ENCODE measurements at regions not wholly inside any gene's neighbourhood (a gene's known extent, or its start where the extent isn't known, plus 50 kb on each side); places are given as distances from the start of the nearest gene placed in this dataset.

- Histone ChIP-seq H3K9me3 (ENCODE audit: control insufficient read depth, insufficient read depth, low read depth, low read length) (peaks cover 2% of the 10 kb centered on the region; the same call in 1 of the 2 replicates), H3K4me1 (ENCODE audit: control insufficient read depth, insufficient read depth, low read length) (no peaks in the 10 kb centered on the region), H3K27ac (ENCODE audit: low read depth, low read length) (no peak overlapping the region), H3K9ac (ENCODE audit: low read length) (no peak overlapping the region), H3K4me3 (ENCODE audit: low read depth, low read length) (no peak overlapping the region), H3K36me3 (ENCODE audit: control insufficient read depth, insufficient read depth, low read length) (no peaks in the 10 kb centered on the region), H3K27me3 (ENCODE audit: control insufficient read depth, insufficient read depth, low read length) (no peaks in the 10 kb centered on the region)
Observed at GRCh38 chr6:148090326-148090725, 252.3 kb upstream of the SASH1 start.

DNA sequence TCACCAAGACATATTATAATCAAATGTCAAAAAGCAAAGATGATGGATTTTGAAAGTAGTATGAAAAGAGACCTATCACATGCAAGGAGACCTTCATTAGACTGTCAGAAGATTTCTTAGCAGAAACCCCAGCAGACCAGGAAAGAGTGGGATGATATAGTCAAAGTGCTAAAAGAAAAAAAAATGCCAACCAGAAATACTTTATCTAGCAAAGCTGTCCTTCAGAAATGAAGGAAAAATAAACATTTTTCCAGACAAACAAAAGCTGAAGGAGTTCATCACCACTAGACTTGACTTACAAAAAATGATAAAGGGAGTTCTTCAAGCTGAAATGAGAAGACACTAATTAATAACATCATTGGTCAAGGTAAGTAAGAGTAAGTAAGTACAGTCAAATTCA, 251.2 kb upstream of the SASH1 start:
- Histone ChIP-seq H3K9me3 (ENCODE audit: control insufficient read depth, insufficient read depth, low read depth, low read length) (peaks cover 2% of the 10 kb centered on the region; the same call in 1 of the 2 replicates), H3K27me3 (ENCODE audit: control insufficient read depth, insufficient read depth, low read length) (no peaks in the 10 kb centered on the region), H3K4me3 (ENCODE audit: low read depth, low read length) (no peak overlapping the region), H3K27ac (ENCODE audit: low read depth, low read length) (no peak overlapping the region), H3K9ac (ENCODE audit: low read length) (no peak overlapping the region), H3K36me3 (ENCODE audit: control insufficient read depth, insufficient read depth, low read length) (no peaks in the 10 kb centered on the region), H3K4me1 (ENCODE audit: control insufficient read depth, insufficient read depth, low read length) (no peaks in the 10 kb centered on the region)

- H3K9ac ChIP-seq (ENCODE audit: low read length): no peak overlapping the region
- no peaks in the 10 kb centered on the region for H3K9me3 ChIP-seq (ENCODE audit: control insufficient read depth, insufficient read depth, low read depth, low read length)
- no peak overlapping the region for H3K27ac ChIP-seq (ENCODE audit: low read depth, low read length)
- no peaks in the 10 kb centered on the region for H3K4me1 ChIP-seq (ENCODE audit: control insufficient read depth, insufficient read depth, low read length)
- no peaks in the 10 kb centered on the region for H3K36me3 ChIP-seq (ENCODE audit: control insufficient read depth, insufficient read depth, low read length)
- no peaks in the 10 kb centered on the region for H3K27me3 ChIP-seq (ENCODE audit: control insufficient read depth, insufficient read depth, low read length)
- H3K4me3 ChIP-seq (ENCODE audit: low read depth, low read length): no peak overlapping the region
Observed at GRCh38 chr6:148103436-148103835, 239.2 kb upstream of the SASH1 start.

DNA sequence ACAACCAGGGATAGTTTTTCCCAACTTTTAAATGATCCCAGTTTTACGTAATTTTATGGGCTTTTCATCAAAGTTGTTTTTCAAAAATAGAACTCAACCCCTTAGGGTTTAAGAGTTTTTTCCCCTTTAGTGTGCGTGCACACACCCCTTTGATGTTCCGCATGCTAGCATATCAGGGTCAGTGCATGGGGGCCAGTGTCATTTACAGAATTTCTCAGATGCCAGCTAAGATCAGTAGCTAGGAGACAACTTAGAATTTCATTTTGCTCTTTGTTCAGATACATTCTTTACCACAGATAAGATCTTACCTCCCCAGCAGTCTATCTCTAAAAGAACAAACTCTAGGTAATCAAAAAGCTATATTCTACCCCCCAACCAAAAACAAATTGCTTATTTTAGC, 238.5 kb upstream of the SASH1 start:
- Histone ChIP-seq H3K9ac (ENCODE audit: low read length) (no peak overlapping the region), H3K36me3 (ENCODE audit: control insufficient read depth, insufficient read depth, low read length) (no peaks in the 10 kb centered on the region), H3K27me3 (ENCODE audit: control insufficient read depth, insufficient read depth, low read length) (no peaks in the 10 kb centered on the region), H3K4me3 (ENCODE audit: low read depth, low read length) (no peak overlapping the region), H3K27ac (ENCODE audit: low read depth, low read length) (no peak overlapping the region), H3K9me3 (ENCODE audit: control insufficient read depth, insufficient read depth, low read depth, low read length) (no peaks in the 10 kb centered on the region), H3K4me1 (ENCODE audit: control insufficient read depth, insufficient read depth, low read length) (no peaks in the 10 kb centered on the region)

GRCh38 chr6:148105695-148106094, 236.9 kb upstream of the SASH1 start:
- Histone ChIP-seq H3K4me1 (ENCODE audit: control insufficient read depth, insufficient read depth, low read length) (no peaks in the 10 kb centered on the region), H3K27me3 (ENCODE audit: control insufficient read depth, insufficient read depth, low read length) (no peaks in the 10 kb centered on the region), H3K9me3 (ENCODE audit: control insufficient read depth, insufficient read depth, low read depth, low read length) (no peaks in the 10 kb centered on the region)

GRCh38 chr6:148107911-148108310, 234.7 kb upstream of the SASH1 start:
- H3K4me1 ChIP-seq (ENCODE audit: control insufficient read depth, insufficient read depth, low read length): no peaks in the 10 kb centered on the region
- H3K9me3 ChIP-seq (ENCODE audit: control insufficient read depth, insufficient read depth, low read depth, low read length): no peaks in the 10 kb centered on the region
- H3K9ac ChIP-seq (ENCODE audit: low read length): no peak overlapping the region
- H3K36me3 ChIP-seq (ENCODE audit: control insufficient read depth, insufficient read depth, low read length): no peaks in the 10 kb centered on the region
- H3K27me3 ChIP-seq (ENCODE audit: control insufficient read depth, insufficient read depth, low read length): no peaks in the 10 kb centered on the region
- H3K4me3 ChIP-seq (ENCODE audit: low read depth, low read length): no peak overlapping the region
- H3K27ac ChIP-seq (ENCODE audit: low read depth, low read length): no peak overlapping the region

More at GRCh38 chr6:148105695-148106094, 236.9 kb upstream of the SASH1 start:
- Histone ChIP-seq H3K36me3 (ENCODE audit: control insufficient read depth, insufficient read depth, low read length) (no peaks in the 10 kb centered on the region), H3K9ac (ENCODE audit: low read length) (no peak overlapping the region), H3K4me3 (ENCODE audit: low read depth, low read length) (no peak overlapping the region), H3K27ac (ENCODE audit: low read depth, low read length) (no peak overlapping the region)

DNA sequence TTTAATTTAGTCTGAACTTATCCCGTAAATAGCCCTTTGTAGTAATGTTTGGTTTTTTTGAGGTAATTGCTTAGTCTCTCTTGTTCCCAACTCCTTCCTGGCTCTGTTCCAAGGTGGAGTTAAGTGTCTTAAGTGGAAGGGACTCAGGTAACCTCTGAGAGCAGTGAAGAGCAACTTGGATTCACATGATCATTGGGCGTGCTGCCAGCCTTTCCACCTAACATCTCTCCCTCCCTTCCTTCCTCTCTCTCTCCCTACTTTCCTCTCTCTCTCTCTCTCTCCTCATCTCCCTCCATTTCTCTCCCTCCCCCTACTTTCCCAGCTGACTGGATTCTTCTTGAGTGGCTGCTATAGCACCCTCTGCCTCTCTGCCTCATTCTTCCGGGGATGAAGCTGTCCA, 232.9 kb upstream of the SASH1 start:
- H3K27ac ChIP-seq (ENCODE audit: low read depth, low read length): no peak overlapping the region
- no peaks in the 10 kb centered on the region for H3K9me3 ChIP-seq (ENCODE audit: control insufficient read depth, insufficient read depth, low read depth, low read length)

DNA sequence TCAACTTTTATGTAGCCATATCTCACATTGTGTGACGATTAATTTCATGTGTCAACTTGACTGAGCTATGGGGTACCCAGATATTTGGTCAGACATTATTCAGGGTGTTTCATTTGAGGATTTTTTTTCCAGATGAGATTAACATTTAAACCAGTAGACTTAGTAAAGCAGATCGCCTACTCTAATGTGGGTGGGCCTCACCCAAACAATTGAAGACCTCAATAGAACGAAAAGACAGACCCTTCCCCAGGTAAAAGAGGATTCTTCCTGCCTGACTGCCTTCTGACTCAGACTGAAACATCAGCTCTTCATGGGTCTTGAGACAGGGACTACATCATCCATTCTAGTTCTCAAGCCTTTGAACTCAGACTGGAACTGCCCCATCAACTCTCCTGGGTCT, 231.7 kb upstream of the SASH1 start:
- Histone ChIP-seq H3K9ac (ENCODE audit: low read length) (no peak overlapping the region), H3K27me3 (ENCODE audit: control insufficient read depth, insufficient read depth, low read length) (no peaks in the 10 kb centered on the region), H3K4me1 (ENCODE audit: control insufficient read depth, insufficient read depth, low read length) (peaks cover 2% of the 10 kb centered on the region; the same call in 1 of the 2 replicates), H3K4me3 (ENCODE audit: low read depth, low read length) (no peak overlapping the region), H3K36me3 (ENCODE audit: control insufficient read depth, insufficient read depth, low read length) (no peaks in the 10 kb centered on the region), H3K9me3 (ENCODE audit: control insufficient read depth, insufficient read depth, low read depth, low read length) (no peaks in the 10 kb centered on the region), H3K27ac (ENCODE audit: low read depth, low read length) (no peak overlapping the region)

More for the DNA sequence above, 232.9 kb upstream of the SASH1 start:
- Histone ChIP-seq H3K9ac (ENCODE audit: low read length) (no peak overlapping the region), H3K36me3 (ENCODE audit: control insufficient read depth, insufficient read depth, low read length) (no peaks in the 10 kb centered on the region), H3K27me3 (ENCODE audit: control insufficient read depth, insufficient read depth, low read length) (no peaks in the 10 kb centered on the region), H3K4me3 (ENCODE audit: low read depth, low read length) (no peak overlapping the region), H3K4me1 (ENCODE audit: control insufficient read depth, insufficient read depth, low read length) (no peaks in the 10 kb centered on the region)

- Histone ChIP-seq H3K9ac (ENCODE audit: low read length) (no peak overlapping the region), H3K9me3 (ENCODE audit: control insufficient read depth, insufficient read depth, low read depth, low read length) (no peaks in the 10 kb centered on the region), H3K4me3 (ENCODE audit: low read depth, low read length) (no peak overlapping the region), H3K27me3 (ENCODE audit: control insufficient read depth, insufficient read depth, low read length) (no peaks in the 10 kb centered on the region), H3K4me1 (ENCODE audit: control insufficient read depth, insufficient read depth, low read length) (peaks cover 5% of the 10 kb centered on the region), H3K36me3 (ENCODE audit: control insufficient read depth, insufficient read depth, low read length) (no peaks in the 10 kb centered on the region), H3K27ac (ENCODE audit: low read depth, low read length) (no peak overlapping the region)
Observed at GRCh38 chr6:148112851-148113319, 229.8 kb upstream of the SASH1 start.

GRCh38 chr6:148116001-148116400, 226.6 kb upstream of the SASH1 start:
- no peak overlapping the region for H3K4me3 ChIP-seq (ENCODE audit: low read depth, low read length)
- H3K9me3 ChIP-seq (ENCODE audit: control insufficient read depth, insufficient read depth, low read depth, low read length): no peaks in the 10 kb centered on the region
- no peak overlapping the region for H3K9ac ChIP-seq (ENCODE audit: low read length)
- peaks cover 5% of the 10 kb centered on the region for H3K4me1 ChIP-seq (ENCODE audit: control insufficient read depth, insufficient read depth, low read length)
- no peaks in the 10 kb centered on the region for H3K27me3 ChIP-seq (ENCODE audit: control insufficient read depth, insufficient read depth, low read length)
- no peak overlapping the region for H3K27ac ChIP-seq (ENCODE audit: low read depth, low read length)
- H3K36me3 ChIP-seq (ENCODE audit: control insufficient read depth, insufficient read depth, low read length): no peaks in the 10 kb centered on the region

DNA sequence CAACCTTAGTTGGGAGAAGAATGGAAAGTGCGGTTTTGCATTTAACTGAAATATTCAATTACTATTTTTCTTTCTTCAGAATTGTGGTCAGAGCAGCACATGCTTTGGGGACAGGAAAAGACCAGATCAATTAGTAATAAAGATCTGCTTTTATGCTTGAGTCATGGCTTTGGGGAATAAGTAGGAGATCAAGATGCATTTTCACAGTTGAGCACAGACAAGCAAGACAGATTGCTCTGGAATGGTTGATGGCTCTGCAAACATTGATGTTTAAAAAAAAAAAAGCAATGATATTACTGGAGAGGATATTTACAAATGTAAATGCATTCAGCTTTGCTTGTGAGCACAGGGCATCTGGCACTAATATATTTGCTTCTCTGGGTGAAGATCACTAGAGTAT, 224.4 kb upstream of the SASH1 start:
- Histone ChIP-seq H3K27me3 (ENCODE audit: control insufficient read depth, insufficient read depth, low read length) (no peaks in the 10 kb centered on the region), H3K27ac (ENCODE audit: low read depth, low read length) (no peak overlapping the region), H3K9me3 (ENCODE audit: control insufficient read depth, insufficient read depth, low read depth, low read length) (no peaks in the 10 kb centered on the region), H3K4me1 (ENCODE audit: control insufficient read depth, insufficient read depth, low read length) (peaks cover 5% of the 10 kb centered on the region), H3K4me3 (ENCODE audit: low read depth, low read length) (no peak overlapping the region), H3K9ac (ENCODE audit: low read length) (no peak overlapping the region), H3K36me3 (ENCODE audit: control insufficient read depth, insufficient read depth, low read length) (no peaks in the 10 kb centered on the region)
